ENCODE measurements at regions not wholly inside any gene's neighbourhood (a gene's known extent, or its start where the extent isn't known, plus 50 kb on each side); places are given as distances from the start of the nearest gene placed in this dataset.
"Not testable (repeated sequence)": the region's sequence is repeated elsewhere in the genome, so short reads cannot be mapped to it uniquely, and the experiment has no call there.

- Histone ChIP-seq H3K27me3 (ENCODE audit: insufficient read depth, low read depth, low read length) (no peaks in the 10 kb centered on the region), H3K27ac (ENCODE audit: low read length) (no peak overlapping the region), H3K36me3 (ENCODE audit: insufficient read depth, low read length) (no peaks in the 10 kb centered on the region), H3K4me3 (ENCODE audit: low read length) (no peak overlapping the region), H3K9me3 (ENCODE audit: low read length) (no peaks in the 10 kb centered on the region), H2AFZ (ENCODE audit: low read depth, low read length) (no peak overlapping the region), H4K20me1 (ENCODE audit: insufficient read depth) (no peaks in the 10 kb centered on the region), H3K79me2 (replicated peaks; ENCODE audit: insufficient read depth, low read length) (no peaks in the 10 kb centered on the region), H3K9ac (ENCODE audit: low read length) (no peak overlapping the region), H3K4me2 (ENCODE audit: low read length) (no peak overlapping the region), H3K9me2 (ENCODE audit: insufficient read depth, low read length) (no peaks in the 10 kb centered on the region), H3F3A (ENCODE audit: insufficient read depth, low read length, poor library complexity, severe bottlenecking) (no peaks in the 10 kb centered on the region)
- no peak for TF ChIP-seq REST (IDR thresholded peaks at IDR 0.05; ENCODE audit: borderline replicate concordance)
- no peak for TF ChIP-seq SMC3 (conservative IDR thresholded peaks at IDR 0.05; ENCODE audit: poor library complexity)
- no peak for TF ChIP-seq EZH2 (IDR thresholded peaks at IDR 0.05; ENCODE audit: borderline replicate concordance, insufficient read depth, low read length, poor library complexity, severe bottlenecking)
- no peak for TF ChIP-seq EP300 (conservative IDR thresholded peaks at IDR 0.05; ENCODE audit: poor library complexity, severe bottlenecking)
- no peak for TF ChIP-seq MXI1 (conservative IDR thresholded peaks at IDR 0.05; ENCODE audit: poor library complexity, severe bottlenecking)
- no peak for TF ChIP-seq RAD21 (conservative IDR thresholded peaks at IDR 0.05)
- no peak for TF ChIP-seq CTCF (IDR thresholded peaks at IDR 0.05; ENCODE audit: poor library complexity, severe bottlenecking)
- TF ChIP-seq POLR2AphosphoS5 (IDR thresholded peaks at IDR 0.05): no peak
- TF ChIP-seq TAF1 (IDR thresholded peaks at IDR 0.05; ENCODE audit: low read depth): no peak
Observed at GRCh38 chr10:30704026-30704600, 74.6 kb upstream of the LYZL2 start.

GRCh38 chr10:30703446-30703845 is 73.9 kb upstream of the LYZL2 start:
- H3K36me3 ChIP-seq (ENCODE audit: insufficient read depth, low read length); H3K9ac ChIP-seq (ENCODE audit: low read length); H3K9me3 ChIP-seq (ENCODE audit: low read length); H3K4me2 ChIP-seq (ENCODE audit: low read length); H3K79me2 ChIP-seq (replicated peaks; ENCODE audit: insufficient read depth, low read length); H3K9me2 ChIP-seq (ENCODE audit: insufficient read depth, low read length); H4K20me1 ChIP-seq (ENCODE audit: insufficient read depth); H3K27me3 ChIP-seq (ENCODE audit: insufficient read depth, low read depth, low read length); H2AFZ ChIP-seq (ENCODE audit: low read depth, low read length); H3F3A ChIP-seq (ENCODE audit: insufficient read depth, low read length, poor library complexity, severe bottlenecking); H3K27ac ChIP-seq (ENCODE audit: low read length); H3K4me3 ChIP-seq (ENCODE audit: low read length): not testable (repeated sequence)

- H3K9me2 ChIP-seq (ENCODE audit: insufficient read depth, low read length): no peaks in the 10 kb centered on the region
- H3K4me3 ChIP-seq (ENCODE audit: low read length): no peak overlapping the region
- H2AFZ ChIP-seq (ENCODE audit: low read depth, low read length): no peak overlapping the region
- no peaks in the 10 kb centered on the region for H3K9me3 ChIP-seq (ENCODE audit: low read length)
- H3K36me3 ChIP-seq (ENCODE audit: insufficient read depth, low read length): no peaks in the 10 kb centered on the region
- H3K9ac ChIP-seq (ENCODE audit: low read length): no peak overlapping the region
- no peaks in the 10 kb centered on the region for H3K79me2 ChIP-seq (replicated peaks; ENCODE audit: insufficient read depth, low read length)
- no peak overlapping the region for H3K27ac ChIP-seq (ENCODE audit: low read length)
- no peaks in the 10 kb centered on the region for H3K27me3 ChIP-seq (ENCODE audit: insufficient read depth, low read depth, low read length)
- H3K4me2 ChIP-seq (ENCODE audit: low read length): no peak overlapping the region
- no peaks in the 10 kb centered on the region for H3F3A ChIP-seq (ENCODE audit: insufficient read depth, low read length, poor library complexity, severe bottlenecking)
- TF ChIP-seq TAF1 (IDR thresholded peaks at IDR 0.05; ENCODE audit: low read depth) (no peak), MXI1 (conservative IDR thresholded peaks at IDR 0.05; ENCODE audit: poor library complexity, severe bottlenecking) (no peak), EZH2 (IDR thresholded peaks at IDR 0.05; ENCODE audit: borderline replicate concordance, insufficient read depth, low read length, poor library complexity, severe bottlenecking) (no peak), RAD21 (conservative IDR thresholded peaks at IDR 0.05) (no peak), REST (IDR thresholded peaks at IDR 0.05; ENCODE audit: borderline replicate concordance) (no peak), SMC3 (conservative IDR thresholded peaks at IDR 0.05; ENCODE audit: poor library complexity) (no peak), EP300 (conservative IDR thresholded peaks at IDR 0.05; ENCODE audit: poor library complexity, severe bottlenecking) (no peak), POLR2AphosphoS5 (IDR thresholded peaks at IDR 0.05) (no peak), CTCF (IDR thresholded peaks at IDR 0.05; ENCODE audit: poor library complexity, severe bottlenecking) (no peak)
- no peaks in the 10 kb centered on the region for H4K20me1 ChIP-seq (ENCODE audit: insufficient read depth)
Observed at GRCh38 chr10:30702860-30703259, 73.3 kb upstream of the LYZL2 start.
